ENCODE measurements at regions not wholly inside any gene's neighbourhood (a gene's known extent, or its start where the extent isn't known, plus 50 kb on each side); places are given as distances from the start of the nearest gene placed in this dataset.

GRCh38 chr10:10160821-10161312, 856.8 kb upstream of the CELF2 start:
- TF ChIP-seq CTCF (conservative IDR thresholded peaks at IDR 0.05) (no peak), EZH2 (IDR thresholded peaks at IDR 0.05; ENCODE audit: low read depth) (no peak)
